OCI-LY7 (cell line): ENCODE measurements at regions not wholly inside any gene's neighbourhood (a gene's known extent, or its start where the extent isn't known, plus 50 kb on each side); places are given as distances from the start of the nearest gene placed in this dataset.

Experiments
- BruUV-seq: library from RNA; stranded (reverse); fragments of 400-500 nt; replicated peaks from 2 replicates; lab custom pipeline; 2021; lab: Mats Ljungman, UMichigan
- CTCF ChIA-PET: fragments of 300-600 bp; sonication (Branson Sonifier 250); formaldehyde crosslinking; loops from one replicate; lab custom pipeline; 2022; ENCODE audit warnings: antibody characterized with exemption; ENCODE audit not compliant: unreplicated experiment; lab: Charles Lee
- POLR2A ChIA-PET: fragments of 300-600 bp; sonication (Branson Sonifier 250); formaldehyde crosslinking; loops from one replicate; lab custom pipeline; 2022; ENCODE audit warnings: antibody characterized with exemption; lab: Charles Lee
- DNase-seq: peaks from one replicate; pipeline ENCODE4 v3.0.0-alpha.2; 2015; ENCODE audit warnings: low spot score
- H2AFZ ChIP-seq: fragments of 200-600 bp; sonication (generic), shearing (Covaris generic); 2 replicates; pipeline ENCODE4 v1.6.1; 2014; ENCODE audit warnings: mild to moderate bottlenecking, antibody characterized with exemption, low read length, moderate library complexity
- H3K27ac ChIP-seq: fragments of 200-600 bp; sonication (generic); 2 replicates; pipeline ENCODE4 v1.5.1; 2014; ENCODE audit warnings: mixed run types, low read depth, mild to moderate bottlenecking, moderate library complexity, low read length, inconsistent platforms; ENCODE audit not compliant: poor library complexity, severe bottlenecking
- H3K36me3 ChIP-seq: fragments of 200-600 bp; sonication (generic); 2 replicates; pipeline ENCODE4 v1.6.1; 2014; ENCODE audit warnings: mild to moderate bottlenecking, antibody characterized with exemption, low read length, moderate library complexity, mixed read lengths; ENCODE audit not compliant: insufficient read depth
- H3K4me1 ChIP-seq: fragments of 200-600 bp; sonication (generic); 2 replicates; pipeline ENCODE4 v1.5.1; 2014; ENCODE audit warnings: mild to moderate bottlenecking, low read length; ENCODE audit not compliant: insufficient read depth, poor library complexity, severe bottlenecking
- H3K4me2 ChIP-seq: fragments of 200-600 bp; sonication (generic); 2 replicates; pipeline ENCODE4 v1.6.1; 2014; ENCODE audit warnings: mild to moderate bottlenecking, low read length
- H3K4me3 ChIP-seq: fragments of 200-600 bp; sonication (generic); 2 replicates; pipeline ENCODE4 v1.5.1; 2014; ENCODE audit warnings: mild to moderate bottlenecking, low read depth, low read length; ENCODE audit not compliant: poor library complexity, severe bottlenecking
- H3K79me2 ChIP-seq: fragments of 200-600 bp; sonication (generic); 2 replicates; pipeline ENCODE4 v1.6.1; 2016; ENCODE audit warnings: low read depth, mild to moderate bottlenecking, low read length, moderate library complexity, mixed read lengths; ENCODE audit not compliant: insufficient read depth
- H3K9me2 ChIP-seq: fragments of 200-600 bp; sonication (generic); 2 replicates; pipeline ENCODE4 v1.6.1; 2016; ENCODE audit warnings: mild to moderate bottlenecking, low read length, mixed read lengths; ENCODE audit not compliant: insufficient read depth
- H3K9me3 ChIP-seq: fragments of 200-600 bp; sonication (generic); 2 replicates; pipeline ENCODE4 v1.6.1; 2014; ENCODE audit warnings: mild to moderate bottlenecking, mixed run types, low read length, mixed read lengths
- H4K20me1 ChIP-seq: fragments of 200-600 bp; sonication (generic); 2 replicates; pipeline ENCODE4 v1.6.1; 2014; ENCODE audit warnings: mild to moderate bottlenecking, antibody characterized with exemption, low read length, moderate library complexity, mixed read lengths; ENCODE audit not compliant: insufficient read depth
- EZH2phosphoT487 ChIP-seq: fragments of 200-600 bp; sonication (generic); IDR thresholded peaks from 2 replicates; pipeline ENCODE4 v1.6.1; 2018; ENCODE audit warnings: low read depth, borderline replicate concordance, mild to moderate bottlenecking, mixed run types, antibody characterized with exemption, low read length, moderate library complexity, mixed read lengths
- intact Hi-C: fragments of 100-400 bp; cut with micrococcal nuclease; formaldehyde crosslinking; loops from one replicate; pipeline ENCODE4 v1.10.0; 2022; ENCODE audit not compliant: unreplicated experiment
- TF ChIP-seq, protein P1 (sequence below): fragments of 200-600 bp; sonication (generic); conservative IDR thresholded peaks from 2 replicates; pipeline ENCODE4 v1.5.1; 2014; ENCODE audit warnings: mild to moderate bottlenecking, antibody characterized with exemption, low read length, moderate library complexity, mixed read lengths

DNA sequence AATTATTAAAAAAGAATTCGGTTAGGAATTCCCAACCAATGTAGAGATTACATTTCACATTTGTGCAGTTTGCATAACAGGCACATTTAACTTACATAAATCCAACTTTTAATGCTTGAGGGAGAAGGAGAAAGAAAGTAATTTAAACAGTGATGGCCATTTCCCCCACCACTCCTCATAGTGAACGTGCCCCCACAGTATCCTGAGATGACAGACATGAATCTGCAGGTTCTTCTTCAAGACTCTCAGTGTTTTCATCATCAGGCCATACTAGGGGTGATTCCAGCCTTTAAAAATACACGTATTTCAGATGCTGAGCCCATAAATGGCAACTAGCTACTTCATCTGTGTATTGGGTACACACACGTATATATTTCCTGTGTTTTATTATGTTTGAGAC lies 51.3 kb upstream of the WIPF1 start:
- ChIA-PET POLR2A (no interaction called here), CTCF (no interaction called here)
- Histone ChIP-seq H3K4me2 (no peak overlapping the region), H4K20me1 (no peaks in the 10 kb centered on the region), H3K79me2 (no peaks in the 10 kb centered on the region), H3K9me2 (no peaks in the 10 kb centered on the region), H3K27ac (no peak overlapping the region), H3K4me3 (no peak overlapping the region), H3K36me3 (no peaks in the 10 kb centered on the region), H3K9me3 (no peaks in the 10 kb centered on the region), H2AFZ (no peak overlapping the region), H3K4me1 (no peaks in the 10 kb centered on the region)
- intact Hi-C loops: no loop called here
- no peak for DNase-seq
- no peak for TF ChIP-seq EZH2phosphoT487
- TF ChIP-seq, protein P1, sequence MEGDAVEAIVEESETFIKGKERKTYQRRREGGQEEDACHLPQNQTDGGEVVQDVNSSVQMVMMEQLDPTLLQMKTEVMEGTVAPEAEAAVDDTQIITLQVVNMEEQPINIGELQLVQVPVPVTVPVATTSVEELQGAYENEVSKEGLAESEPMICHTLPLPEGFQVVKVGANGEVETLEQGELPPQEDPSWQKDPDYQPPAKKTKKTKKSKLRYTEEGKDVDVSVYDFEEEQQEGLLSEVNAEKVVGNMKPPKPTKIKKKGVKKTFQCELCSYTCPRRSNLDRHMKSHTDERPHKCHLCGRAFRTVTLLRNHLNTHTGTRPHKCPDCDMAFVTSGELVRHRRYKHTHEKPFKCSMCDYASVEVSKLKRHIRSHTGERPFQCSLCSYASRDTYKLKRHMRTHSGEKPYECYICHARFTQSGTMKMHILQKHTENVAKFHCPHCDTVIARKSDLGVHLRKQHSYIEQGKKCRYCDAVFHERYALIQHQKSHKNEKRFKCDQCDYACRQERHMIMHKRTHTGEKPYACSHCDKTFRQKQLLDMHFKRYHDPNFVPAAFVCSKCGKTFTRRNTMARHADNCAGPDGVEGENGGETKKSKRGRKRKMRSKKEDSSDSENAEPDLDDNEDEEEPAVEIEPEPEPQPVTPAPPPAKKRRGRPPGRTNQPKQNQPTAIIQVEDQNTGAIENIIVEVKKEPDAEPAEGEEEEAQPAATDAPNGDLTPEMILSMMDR: no peak
- BruUV-seq: no TSS peak
